ENCODE measurements at regions not wholly inside any gene's neighbourhood (a gene's known extent, or its start where the extent isn't known, plus 50 kb on each side); places are given as distances from the start of the nearest gene placed in this dataset.

- Histone ChIP-seq H3K9ac (ENCODE audit: low read length) (no peak overlapping the region), H3K36me3 (ENCODE audit: control insufficient read depth, insufficient read depth, low read length) (no peaks in the 10 kb centered on the region), H3K4me3 (ENCODE audit: low read length) (no peak overlapping the region), H3K9me3 (ENCODE audit: control insufficient read depth, low read length) (no peaks in the 10 kb centered on the region), H3K27me3 (ENCODE audit: control insufficient read depth, insufficient read depth, low read length) (no peaks in the 10 kb centered on the region), H3K4me1 (ENCODE audit: control insufficient read depth, insufficient read depth, low read length) (peaks cover 4% of the 10 kb centered on the region)
These were observed 83.5 kb downstream of the FAS start for GRCh38 chr10:89074120-89074519.

- Histone ChIP-seq H3K36me3 (ENCODE audit: control insufficient read depth, insufficient read depth, low read length) (no peaks in the 10 kb centered on the region), H3K4me1 (ENCODE audit: control insufficient read depth, insufficient read depth, low read length) (peaks cover 4% of the 10 kb centered on the region), H3K9ac (ENCODE audit: low read length) (no peak overlapping the region), H3K9me3 (ENCODE audit: control insufficient read depth, low read length) (no peaks in the 10 kb centered on the region), H3K4me3 (ENCODE audit: low read length) (no peak overlapping the region), H3K27me3 (ENCODE audit: control insufficient read depth, insufficient read depth, low read length) (no peaks in the 10 kb centered on the region)
These were observed 83.1 kb downstream of the FAS start for GRCh38 chr10:89073719-89074118.

GRCh38 chr10:89069589-89069988, 79.0 kb downstream of the FAS start:
- no peak overlapping the region for H3K9ac ChIP-seq (ENCODE audit: low read length)
- H3K9me3 ChIP-seq (ENCODE audit: control insufficient read depth, low read length): no peaks in the 10 kb centered on the region
- peaks cover 4% of the 10 kb centered on the region for H3K4me1 ChIP-seq (ENCODE audit: control insufficient read depth, insufficient read depth, low read length)
- H3K4me3 ChIP-seq (ENCODE audit: low read length): no peak overlapping the region
- no peaks in the 10 kb centered on the region for H3K27me3 ChIP-seq (ENCODE audit: control insufficient read depth, insufficient read depth, low read length)
- no peaks in the 10 kb centered on the region for H3K36me3 ChIP-seq (ENCODE audit: control insufficient read depth, insufficient read depth, low read length)
